ENCODE measurements at regions not wholly inside any gene's neighbourhood (a gene's known extent, or its start where the extent isn't known, plus 50 kb on each side); places are given as distances from the start of the nearest gene placed in this dataset.

DNA sequence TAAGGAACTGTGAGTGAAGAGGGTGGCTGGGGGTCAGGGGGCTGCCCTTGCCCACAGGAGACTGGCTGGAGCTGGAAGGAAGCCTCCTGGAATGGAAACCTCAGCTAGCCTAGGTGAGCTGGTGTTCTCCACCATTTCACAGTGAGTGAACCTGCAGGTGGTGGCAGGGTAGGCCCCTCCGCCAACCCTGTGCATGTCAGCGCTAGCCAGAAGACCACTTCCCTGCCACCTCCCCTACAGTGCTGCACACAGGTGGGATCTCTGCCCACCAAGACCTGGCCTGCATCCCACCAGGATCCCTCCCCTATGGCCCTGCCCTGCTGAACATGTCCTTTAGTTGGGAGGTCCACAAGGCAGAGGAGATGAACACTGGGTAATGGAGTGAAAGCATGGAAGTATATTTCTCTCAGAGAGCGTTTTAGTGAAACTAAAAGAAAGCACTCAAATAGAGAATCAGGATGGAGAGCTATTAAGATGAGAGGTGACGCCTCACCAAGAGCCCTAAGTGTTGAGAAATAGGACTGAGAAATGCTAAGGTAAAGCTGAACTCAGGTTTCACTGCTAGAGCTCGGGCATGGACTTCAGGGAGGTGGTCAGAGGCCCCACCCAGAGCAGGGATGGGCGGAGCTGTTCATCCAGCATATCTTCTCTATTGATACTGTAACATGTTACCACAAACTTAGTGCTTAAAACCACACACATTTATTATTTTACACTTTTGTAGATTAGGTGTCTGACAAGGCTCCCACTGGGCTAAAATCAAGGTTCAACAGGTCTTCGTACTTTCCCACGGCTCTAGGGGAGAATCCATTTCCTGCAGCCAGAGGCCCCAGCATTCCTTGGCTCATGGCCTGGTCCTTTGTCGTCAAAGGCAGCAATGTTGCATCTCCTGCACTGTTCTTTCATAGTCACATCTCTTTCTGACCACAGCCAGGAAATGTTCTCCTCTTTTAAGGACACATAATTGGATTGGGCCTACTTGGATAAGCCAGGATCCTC is 83.2 kb downstream of the DIRAS2 start:
- no peaks in the 10 kb centered on the region for H3K9me2 ChIP-seq (replicated peaks; ENCODE audit: insufficient read depth, low read length)
- H3K27me3 ChIP-seq (replicated peaks; ENCODE audit: insufficient read depth, low read length), result no peaks in the 10 kb centered on the region
- TF ChIP-seq, protein P1, sequence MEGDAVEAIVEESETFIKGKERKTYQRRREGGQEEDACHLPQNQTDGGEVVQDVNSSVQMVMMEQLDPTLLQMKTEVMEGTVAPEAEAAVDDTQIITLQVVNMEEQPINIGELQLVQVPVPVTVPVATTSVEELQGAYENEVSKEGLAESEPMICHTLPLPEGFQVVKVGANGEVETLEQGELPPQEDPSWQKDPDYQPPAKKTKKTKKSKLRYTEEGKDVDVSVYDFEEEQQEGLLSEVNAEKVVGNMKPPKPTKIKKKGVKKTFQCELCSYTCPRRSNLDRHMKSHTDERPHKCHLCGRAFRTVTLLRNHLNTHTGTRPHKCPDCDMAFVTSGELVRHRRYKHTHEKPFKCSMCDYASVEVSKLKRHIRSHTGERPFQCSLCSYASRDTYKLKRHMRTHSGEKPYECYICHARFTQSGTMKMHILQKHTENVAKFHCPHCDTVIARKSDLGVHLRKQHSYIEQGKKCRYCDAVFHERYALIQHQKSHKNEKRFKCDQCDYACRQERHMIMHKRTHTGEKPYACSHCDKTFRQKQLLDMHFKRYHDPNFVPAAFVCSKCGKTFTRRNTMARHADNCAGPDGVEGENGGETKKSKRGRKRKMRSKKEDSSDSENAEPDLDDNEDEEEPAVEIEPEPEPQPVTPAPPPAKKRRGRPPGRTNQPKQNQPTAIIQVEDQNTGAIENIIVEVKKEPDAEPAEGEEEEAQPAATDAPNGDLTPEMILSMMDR (IDR thresholded peaks at IDR 0.05; ENCODE audit: low read length), result no peak
- TF ChIP-seq EZH2phosphoT487 (IDR thresholded peaks at IDR 0.05; ENCODE audit: low read length) (no peak), EZH2 (optimal IDR thresholded peaks at IDR 0.05; ENCODE audit: low read depth, low read length) (no peak)
- H3K4me2 ChIP-seq (ENCODE audit: low read depth, low read length), result peak overlapping the region; percentile 85
- peaks cover 23% of the 10 kb centered on the region for H3F3A ChIP-seq (ENCODE audit: insufficient read depth, low read length)
- H3K4me1 ChIP-seq (ENCODE audit: low read length), result peaks cover 39% of the 10 kb centered on the region
- H3K36me3 ChIP-seq (replicated peaks; ENCODE audit: insufficient read depth, low read length), result no peaks in the 10 kb centered on the region
- no peaks in the 10 kb centered on the region for H3K79me2 ChIP-seq (ENCODE audit: low read length)
- peak overlapping the region; percentile 46 for H2AFZ ChIP-seq (ENCODE audit: low read length)
- peak overlapping the region; percentile 89 for H3K27ac ChIP-seq (ENCODE audit: low read length)
- no peaks in the 10 kb centered on the region for H3K9me3 ChIP-seq (replicated peaks; ENCODE audit: insufficient read depth, low read length)
- H4K20me1 ChIP-seq (ENCODE audit: insufficient read depth, low read length), result no peaks in the 10 kb centered on the region
- H3K9ac ChIP-seq (ENCODE audit: low read length), result peak overlapping the region; percentile 48
- peak; percentile 83 for DNase-seq
- H3K4me3 ChIP-seq (ENCODE audit: low read length), result peak overlapping the region; percentile 42
